ENCODE measurements at regions not wholly inside any gene's neighbourhood (a gene's known extent, or its start where the extent isn't known, plus 50 kb on each side); places are given as distances from the start of the nearest gene placed in this dataset.

- TF ChIP-seq CTCF (IDR thresholded peaks at IDR 0.05) (no peak), POLR2A (IDR thresholded peaks at IDR 0.05) (no peak)
Measured at GRCh38 chr16:8278031-8278580, 312.2 kb downstream of the TMEM114 start.
